Neuron (in vitro differentiated cells): ENCODE measurements at regions not wholly inside any gene's neighbourhood (a gene's known extent, or its start where the extent isn't known, plus 50 kb on each side); places are given as distances from the start of the nearest gene placed in this dataset.
"Not testable (repeated sequence)": the region's sequence is repeated elsewhere in the genome, so short reads cannot be mapped to it uniquely, and the experiment has no call there.

Experiments used
- H2AFZ ChIP-seq: one replicate; pipeline ENCODE4 v1.6.1; 2013; ENCODE audit warnings: low read depth, mild to moderate bottlenecking, inconsistent platforms, low read length, moderate library complexity
- H3K27me3 ChIP-seq: one replicate; pipeline ENCODE4 v1.6.1; 2013; ENCODE audit warnings: low read length; ENCODE audit not compliant: insufficient read depth
- H3K36me3 ChIP-seq: one replicate; pipeline ENCODE4 v1.6.1; 2013; ENCODE audit warnings: low read length; ENCODE audit not compliant: insufficient read depth
- H3K4me1 ChIP-seq: one replicate; pipeline ENCODE4 v1.6.1; 2013; ENCODE audit warnings: low read length; ENCODE audit not compliant: insufficient read depth
- H3K4me3 ChIP-seq: 2 replicates; pipeline ENCODE4 v1.5.1; 2013; ENCODE audit warnings: mild to moderate bottlenecking, low read length, moderate library complexity
- H3K9me3 ChIP-seq: one replicate; pipeline ENCODE4 v1.6.1; 2013; ENCODE audit warnings: low read length

GRCh38 chrX:99353412-99353811 is 1056.7 kb downstream of the PCDH19 start:
- no peaks in the 10 kb centered on the region for H3K9me3 ChIP-seq
- H3K36me3 ChIP-seq = no peaks in the 10 kb centered on the region
- no peak overlapping the region for H2AFZ ChIP-seq
- H3K4me1 ChIP-seq = no peaks in the 10 kb centered on the region
- no peaks in the 10 kb centered on the region for H3K27me3 ChIP-seq
- H3K4me3 ChIP-seq = no peak overlapping the region

- Histone ChIP-seq H3K36me3 (no peaks in the 10 kb centered on the region), H3K9me3 (no peaks in the 10 kb centered on the region), H3K4me1 (no peaks in the 10 kb centered on the region), H2AFZ (no peak overlapping the region), H3K27me3 (no peaks in the 10 kb centered on the region), H3K4me3 (no peak overlapping the region)
Observed at GRCh38 chrX:99348256-99348655, 1061.8 kb downstream of the PCDH19 start.

- Histone ChIP-seq H3K27me3 (no peaks in the 10 kb centered on the region), H2AFZ (no peak overlapping the region), H3K4me3 (no peak overlapping the region), H3K4me1 (peaks cover 6% of the 10 kb centered on the region), H3K9me3 (no peaks in the 10 kb centered on the region), H3K36me3 (no peaks in the 10 kb centered on the region)
Observed at GRCh38 chrX:99308302-99308701, 1101.8 kb downstream of the PCDH19 start.

- H3K27me3 ChIP-seq = no peaks in the 10 kb centered on the region
- peaks cover 6% of the 10 kb centered on the region for H3K4me1 ChIP-seq
- H2AFZ ChIP-seq = no peak overlapping the region
- H3K36me3 ChIP-seq = no peaks in the 10 kb centered on the region
- H3K9me3 ChIP-seq = no peaks in the 10 kb centered on the region
- no peak overlapping the region for H3K4me3 ChIP-seq
Observed at GRCh38 chrX:99305573-99305972, 1104.5 kb downstream of the PCDH19 start.

- no peak overlapping the region for H2AFZ ChIP-seq
- H3K36me3 ChIP-seq = no peaks in the 10 kb centered on the region
- no peak overlapping the region for H3K4me3 ChIP-seq
- no peaks in the 10 kb centered on the region for H3K9me3 ChIP-seq
- H3K4me1 ChIP-seq = peaks cover 3% of the 10 kb centered on the region
- H3K27me3 ChIP-seq = no peaks in the 10 kb centered on the region
Observed at GRCh38 chrX:99301990-99302389, 1108.1 kb downstream of the PCDH19 start.

GRCh38 chrX:99271641-99272040 is 1138.4 kb downstream of the PCDH19 start:
- Histone ChIP-seq H3K9me3 (peaks cover 2% of the 10 kb centered on the region), H2AFZ (no peak overlapping the region), H3K4me3 (no peak overlapping the region), H3K27me3 (no peaks in the 10 kb centered on the region), H3K4me1 (no peaks in the 10 kb centered on the region), H3K36me3 (no peaks in the 10 kb centered on the region)

GRCh38 chrX:99266255-99266654 is 1143.8 kb downstream of the PCDH19 start:
- Histone ChIP-seq H3K9me3 (no peaks in the 10 kb centered on the region), H3K27me3 (no peaks in the 10 kb centered on the region), H2AFZ (no peak overlapping the region), H3K36me3 (no peaks in the 10 kb centered on the region), H3K4me1 (no peaks in the 10 kb centered on the region), H3K4me3 (no peak overlapping the region)

- no peaks in the 10 kb centered on the region for H3K4me1 ChIP-seq
- no peaks in the 10 kb centered on the region for H3K27me3 ChIP-seq
- H2AFZ ChIP-seq = no peak overlapping the region
- H3K4me3 ChIP-seq = no peak overlapping the region
- no peaks in the 10 kb centered on the region for H3K9me3 ChIP-seq
- no peaks in the 10 kb centered on the region for H3K36me3 ChIP-seq
Observed at GRCh38 chrX:99248180-99248579, 1161.9 kb downstream of the PCDH19 start.

GRCh38 chrX:99242001-99242400 is 1168.1 kb downstream of the PCDH19 start:
- H2AFZ ChIP-seq = no peak overlapping the region
- H3K27me3 ChIP-seq = no peaks in the 10 kb centered on the region
- no peaks in the 10 kb centered on the region for H3K4me1 ChIP-seq
- no peaks in the 10 kb centered on the region for H3K9me3 ChIP-seq
- no peak overlapping the region for H3K4me3 ChIP-seq
- H3K36me3 ChIP-seq = no peaks in the 10 kb centered on the region

GRCh38 chrX:99234384-99234783 is 1175.7 kb downstream of the PCDH19 start:
- H3K4me1 ChIP-seq, H2AFZ ChIP-seq, H3K36me3 ChIP-seq, H3K9me3 ChIP-seq, H3K27me3 ChIP-seq, H3K4me3 ChIP-seq: not testable (repeated sequence)

- Histone ChIP-seq H3K27me3 (no peaks in the 10 kb centered on the region), H3K4me1 (no peaks in the 10 kb centered on the region), H2AFZ (no peak overlapping the region), H3K36me3 (no peaks in the 10 kb centered on the region), H3K4me3 (no peak overlapping the region), H3K9me3 (no peaks in the 10 kb centered on the region)
Observed at GRCh38 chrX:99192421-99192820, 1217.7 kb downstream of the PCDH19 start.

GRCh38 chrX:99184153-99184552 is 1225.9 kb downstream of the PCDH19 start:
- H3K27me3 ChIP-seq = no peaks in the 10 kb centered on the region
- no peak overlapping the region for H3K4me3 ChIP-seq
- no peak overlapping the region for H2AFZ ChIP-seq
- no peaks in the 10 kb centered on the region for H3K36me3 ChIP-seq
- H3K4me1 ChIP-seq = no peaks in the 10 kb centered on the region
- no peaks in the 10 kb centered on the region for H3K9me3 ChIP-seq

GRCh38 chrX:99172958-99173357 is 1237.1 kb downstream of the PCDH19 start:
- no peaks in the 10 kb centered on the region for H3K27me3 ChIP-seq
- H3K36me3 ChIP-seq = no peaks in the 10 kb centered on the region
- H3K4me3 ChIP-seq = no peak overlapping the region
- H3K9me3 ChIP-seq = no peaks in the 10 kb centered on the region
- H2AFZ ChIP-seq = no peak overlapping the region
- H3K4me1 ChIP-seq = no peaks in the 10 kb centered on the region

- peaks cover 3% of the 10 kb centered on the region for H3K27me3 ChIP-seq
- H3K9me3 ChIP-seq = no peaks in the 10 kb centered on the region
- no peak overlapping the region for H2AFZ ChIP-seq
- H3K36me3 ChIP-seq = no peaks in the 10 kb centered on the region
- no peak overlapping the region for H3K4me3 ChIP-seq
- H3K4me1 ChIP-seq = peaks cover 7% of the 10 kb centered on the region
Observed at GRCh38 chrX:99142745-99143144, 1267.3 kb downstream of the PCDH19 start.
